ENCODE measurements at regions not wholly inside any gene's neighbourhood (a gene's known extent, or its start where the extent isn't known, plus 50 kb on each side); places are given as distances from the start of the nearest gene placed in this dataset.

DNA sequence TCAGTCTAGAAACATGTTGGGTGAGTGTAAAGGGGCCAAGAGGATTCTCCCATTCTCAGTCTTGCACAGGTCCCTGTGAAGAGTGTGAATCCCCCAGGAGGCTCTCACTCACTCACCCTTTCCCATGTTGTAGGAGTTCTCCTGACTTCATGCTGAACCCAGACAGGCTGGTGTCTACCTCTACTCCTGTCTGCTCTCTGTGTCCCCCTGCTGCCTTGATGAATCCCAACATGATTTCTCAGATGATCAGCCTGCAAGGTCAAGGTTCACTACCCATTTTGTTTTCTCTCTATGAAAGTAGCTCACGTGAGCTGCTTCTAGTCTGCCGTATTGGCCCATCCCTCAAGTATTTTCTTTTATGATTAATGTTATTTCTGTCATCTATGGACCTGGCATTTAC lies 500.6 kb downstream of the ETS1 start:
- ATAC-seq (no peak), DNase-seq (ENCODE audit: low spot score) (no peak)
- H3K27me3 Mint-ChIP-seq (ENCODE audit: low read depth): no peaks in the 10 kb centered on the region; the same call in 1 of the 2 replicates
- POLR2A ChIA-PET: no interaction called here
- CTCF ChIA-PET: interaction anchor here (1.3 kb wide), 1 partner anchor 71 kb away, joined by 7 read pairs; no protein-coding TSS in a partner anchor
- TF ChIP-seq, protein P1, sequence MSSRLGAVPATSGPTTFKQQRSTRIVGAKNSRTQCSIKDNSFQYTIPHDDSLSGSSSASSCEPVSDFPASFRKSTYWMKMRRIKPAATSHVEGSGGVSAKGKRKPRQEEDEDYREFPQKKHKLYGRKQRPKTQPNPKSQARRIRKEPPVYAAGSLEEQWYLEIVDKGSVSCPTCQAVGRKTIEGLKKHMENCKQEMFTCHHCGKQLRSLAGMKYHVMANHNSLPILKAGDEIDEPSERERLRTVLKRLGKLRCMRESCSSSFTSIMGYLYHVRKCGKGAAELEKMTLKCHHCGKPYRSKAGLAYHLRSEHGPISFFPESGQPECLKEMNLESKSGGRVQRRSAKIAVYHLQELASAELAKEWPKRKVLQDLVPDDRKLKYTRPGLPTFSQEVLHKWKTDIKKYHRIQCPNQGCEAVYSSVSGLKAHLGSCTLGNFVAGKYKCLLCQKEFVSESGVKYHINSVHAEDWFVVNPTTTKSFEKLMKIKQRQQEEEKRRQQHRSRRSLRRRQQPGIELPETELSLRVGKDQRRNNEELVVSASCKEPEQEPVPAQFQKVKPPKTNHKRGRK (CRISPR knock-in tag; IDR thresholded peaks at IDR 0.05; ENCODE audit: borderline replicate concordance): no peak
- TF ChIP-seq HMGA2 (CRISPR knock-in tag; IDR thresholded peaks at IDR 0.05): no peak
- TF ChIP-seq, protein P2, sequence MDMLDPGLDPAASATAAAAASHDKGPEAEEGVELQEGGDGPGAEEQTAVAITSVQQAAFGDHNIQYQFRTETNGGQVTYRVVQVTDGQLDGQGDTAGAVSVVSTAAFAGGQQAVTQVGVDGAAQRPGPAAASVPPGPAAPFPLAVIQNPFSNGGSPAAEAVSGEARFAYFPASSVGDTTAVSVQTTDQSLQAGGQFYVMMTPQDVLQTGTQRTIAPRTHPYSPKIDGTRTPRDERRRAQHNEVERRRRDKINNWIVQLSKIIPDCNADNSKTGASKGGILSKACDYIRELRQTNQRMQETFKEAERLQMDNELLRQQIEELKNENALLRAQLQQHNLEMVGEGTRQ (CRISPR knock-in tag; IDR thresholded peaks at IDR 0.05): no peak
- TF ChIP-seq ZNF317 (CRISPR knock-in tag; IDR thresholded peaks at IDR 0.05; ENCODE audit: borderline replicate concordance, low read depth): no peak
- no peak for TF ChIP-seq NR2C2 (CRISPR knock-in tag; IDR thresholded peaks at IDR 0.05)
- no peak for TF ChIP-seq ZNF396 (CRISPR knock-in tag; IDR thresholded peaks at IDR 0.05; ENCODE audit: borderline replicate concordance)
- TF ChIP-seq NR3C1 (CRISPR knock-in tag; conservative IDR thresholded peaks at IDR 0.05; ENCODE audit: low read depth): no peak
- no peak overlapping the region for H3K4me3 Mint-ChIP-seq
- H3K36me3 Mint-ChIP-seq: peaks cover 8% of the 10 kb centered on the region
- no peak overlapping the region for H3K27ac Mint-ChIP-seq
- peaks cover 28% of the 10 kb centered on the region for H3K9me3 Mint-ChIP-seq
- H3K4me1 Mint-ChIP-seq: no peaks in the 10 kb centered on the region

DNA sequence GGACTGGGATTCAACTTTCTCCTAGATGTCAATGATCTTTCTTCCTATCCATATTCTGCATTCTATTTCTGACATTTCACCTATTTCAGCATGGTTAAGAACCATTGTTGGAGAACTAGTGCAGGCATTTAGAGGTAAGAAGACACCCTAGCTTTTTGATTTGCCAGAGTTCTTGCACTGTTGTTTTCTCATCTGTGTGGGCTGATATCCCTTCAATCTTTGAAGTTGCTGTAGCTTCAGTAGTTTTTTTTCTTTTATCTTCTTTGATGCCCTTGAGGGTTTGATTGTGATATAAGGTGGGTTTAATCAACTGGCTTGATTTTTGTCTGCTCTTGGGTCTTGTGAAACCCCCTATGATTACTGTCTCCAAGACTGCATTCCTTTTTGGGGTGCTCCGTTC lies 502.1 kb downstream of the ETS1 start:
- DNase-seq (ENCODE audit: low spot score) (no peak), ATAC-seq (no peak)
- Mint-ChIP-seq H3K4me3 (no peak overlapping the region), H3K4me1 (no peaks in the 10 kb centered on the region), H3K9me3 (peaks cover 17% of the 10 kb centered on the region), H3K27ac (no peak overlapping the region), H3K36me3 (peaks cover 8% of the 10 kb centered on the region), H3K27me3 (ENCODE audit: low read depth) (no peaks in the 10 kb centered on the region)
- POLR2A ChIA-PET: no interaction called here
- CTCF ChIA-PET: no interaction called here
- no peak for TF ChIP-seq NR1H2 (CRISPR knock-in tag; IDR thresholded peaks at IDR 0.05)
- no peak for TF ChIP-seq HMGXB4 (CRISPR knock-in tag; IDR thresholded peaks at IDR 0.05)

GRCh38 chr11:128082574-128082973 lies 504.8 kb downstream of the ETS1 start:
- no peaks in the 10 kb centered on the region for H3K36me3 Mint-ChIP-seq
- 0 out of 2 replicates have a peak, but pooled peaks cover 3% of the 10 kb centered on the region for H3K9me3 Mint-ChIP-seq
- no peaks in the 10 kb centered on the region for H3K27me3 Mint-ChIP-seq (ENCODE audit: low read depth)
- no peak for ATAC-seq
- POLR2A ChIA-PET: no interaction called here
- H3K4me3 Mint-ChIP-seq: no peak overlapping the region
- no peak for DNase-seq (ENCODE audit: low spot score)
- H3K27ac Mint-ChIP-seq: no peak overlapping the region
- CTCF ChIA-PET: interaction anchor here (0.9 kb wide), 1 partner anchor 75 kb away, joined by 3 read pairs; no protein-coding TSS in a partner anchor
- H3K4me1 Mint-ChIP-seq: no peaks in the 10 kb centered on the region
- TF ChIP-seq SOX15 (CRISPR knock-in tag; IDR thresholded peaks at IDR 0.05) (no peak), IRF1 (CRISPR knock-in tag; IDR thresholded peaks at IDR 0.05) (no peak), NFE2L1 (CRISPR knock-in tag; IDR thresholded peaks at IDR 0.05) (no peak), ZNF219 (CRISPR knock-in tag; IDR thresholded peaks at IDR 0.05; ENCODE audit: borderline replicate concordance) (no peak), MXD4 (CRISPR knock-in tag; IDR thresholded peaks at IDR 0.05; ENCODE audit: borderline replicate concordance) (no peak), RELA (CRISPR knock-in tag; IDR thresholded peaks at IDR 0.05; ENCODE audit: borderline replicate concordance) (no peak), ETV6 (CRISPR knock-in tag; IDR thresholded peaks at IDR 0.05) (no peak), NR1H2 (CRISPR knock-in tag; IDR thresholded peaks at IDR 0.05) (no peak), TEAD4 (CRISPR knock-in tag; IDR thresholded peaks at IDR 0.05) (no peak)
- TF ChIP-seq, protein P3, sequence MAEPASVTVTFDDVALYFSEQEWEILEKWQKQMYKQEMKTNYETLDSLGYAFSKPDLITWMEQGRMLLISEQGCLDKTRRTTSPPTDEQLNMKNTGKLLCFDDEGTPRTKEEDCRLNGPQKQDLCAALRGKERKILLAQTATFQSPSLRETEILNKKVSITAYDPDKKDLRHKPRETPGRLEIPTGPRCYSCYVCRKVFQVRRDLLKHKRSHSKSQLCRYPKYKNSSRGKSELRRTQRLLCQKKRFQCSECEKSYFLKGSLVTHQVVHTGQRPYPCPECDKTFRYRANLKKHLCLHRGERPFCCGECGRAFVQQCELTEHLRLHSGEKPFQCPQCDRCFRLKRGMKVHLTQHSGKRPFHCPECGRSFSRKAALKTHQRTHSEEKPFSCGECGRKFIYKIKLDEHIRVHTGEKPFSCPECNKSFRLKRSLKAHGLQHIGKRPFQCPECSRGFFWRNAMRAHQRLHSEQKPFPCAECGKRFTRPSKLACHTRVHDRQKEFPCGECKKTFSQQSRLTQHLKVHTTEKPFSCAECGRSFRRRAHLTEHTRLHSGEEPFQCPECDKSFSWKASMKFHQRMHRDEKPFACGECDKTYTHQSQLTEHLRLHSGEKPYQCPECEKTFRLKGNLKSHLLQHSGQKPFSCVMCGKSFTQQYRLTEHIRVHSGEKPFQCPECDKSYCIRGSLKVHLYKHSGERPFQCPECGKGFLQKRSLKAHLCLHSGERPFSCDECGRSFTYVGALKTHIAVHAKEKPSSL (CRISPR knock-in tag; conservative IDR thresholded peaks at IDR 0.05): no peak
- TF ChIP-seq, protein P4, sequence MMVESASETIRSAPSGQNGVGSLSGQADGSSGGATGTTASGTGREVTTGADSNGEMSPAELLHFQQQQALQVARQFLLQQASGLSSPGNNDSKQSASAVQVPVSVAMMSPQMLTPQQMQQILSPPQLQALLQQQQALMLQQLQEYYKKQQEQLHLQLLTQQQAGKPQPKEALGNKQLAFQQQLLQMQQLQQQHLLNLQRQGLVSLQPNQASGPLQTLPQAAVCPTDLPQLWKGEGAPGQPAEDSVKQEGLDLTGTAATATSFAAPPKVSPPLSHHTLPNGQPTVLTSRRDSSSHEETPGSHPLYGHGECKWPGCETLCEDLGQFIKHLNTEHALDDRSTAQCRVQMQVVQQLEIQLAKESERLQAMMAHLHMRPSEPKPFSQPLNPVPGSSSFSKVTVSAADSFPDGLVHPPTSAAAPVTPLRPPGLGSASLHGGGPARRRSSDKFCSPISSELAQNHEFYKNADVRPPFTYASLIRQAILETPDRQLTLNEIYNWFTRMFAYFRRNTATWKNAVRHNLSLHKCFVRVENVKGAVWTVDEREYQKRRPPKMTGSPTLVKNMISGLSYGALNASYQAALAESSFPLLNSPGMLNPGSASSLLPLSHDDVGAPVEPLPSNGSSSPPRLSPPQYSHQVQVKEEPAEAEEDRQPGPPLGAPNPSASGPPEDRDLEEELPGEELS (CRISPR knock-in tag; IDR thresholded peaks at IDR 0.05): no peak
- TF ChIP-seq, protein P5, sequence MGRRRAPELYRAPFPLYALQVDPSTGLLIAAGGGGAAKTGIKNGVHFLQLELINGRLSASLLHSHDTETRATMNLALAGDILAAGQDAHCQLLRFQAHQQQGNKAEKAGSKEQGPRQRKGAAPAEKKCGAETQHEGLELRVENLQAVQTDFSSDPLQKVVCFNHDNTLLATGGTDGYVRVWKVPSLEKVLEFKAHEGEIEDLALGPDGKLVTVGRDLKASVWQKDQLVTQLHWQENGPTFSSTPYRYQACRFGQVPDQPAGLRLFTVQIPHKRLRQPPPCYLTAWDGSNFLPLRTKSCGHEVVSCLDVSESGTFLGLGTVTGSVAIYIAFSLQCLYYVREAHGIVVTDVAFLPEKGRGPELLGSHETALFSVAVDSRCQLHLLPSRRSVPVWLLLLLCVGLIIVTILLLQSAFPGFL (CRISPR knock-in tag; IDR thresholded peaks at IDR 0.05; ENCODE audit: borderline replicate concordance): no peak
- TF ChIP-seq, protein P6, sequence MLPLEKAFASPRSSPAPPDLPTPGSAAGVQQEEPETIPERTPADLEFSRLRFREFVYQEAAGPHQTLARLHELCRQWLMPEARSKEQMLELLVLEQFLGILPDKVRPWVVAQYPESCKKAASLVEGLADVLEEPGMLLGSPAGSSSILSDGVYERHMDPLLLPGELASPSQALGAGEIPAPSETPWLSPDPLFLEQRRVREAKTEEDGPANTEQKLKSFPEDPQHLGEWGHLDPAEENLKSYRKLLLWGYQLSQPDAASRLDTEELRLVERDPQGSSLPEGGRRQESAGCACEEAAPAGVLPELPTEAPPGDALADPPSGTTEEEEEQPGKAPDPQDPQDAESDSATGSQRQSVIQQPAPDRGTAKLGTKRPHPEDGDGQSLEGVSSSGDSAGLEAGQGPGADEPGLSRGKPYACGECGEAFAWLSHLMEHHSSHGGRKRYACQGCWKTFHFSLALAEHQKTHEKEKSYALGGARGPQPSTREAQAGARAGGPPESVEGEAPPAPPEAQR (CRISPR knock-in tag; IDR thresholded peaks at IDR 0.05): no peak

All from WTC11 (cell line).